Spleen (tissue), 3 donors: ENCODE measurements at regions not wholly inside any gene's neighbourhood (a gene's known extent, or its start where the extent isn't known, plus 50 kb on each side); places are given as distances from the start of the nearest gene placed in this dataset.

Source experiments
- POLR2A ChIP-seq, 3 donors: fragments of 450-650 bp; IDR thresholded peaks; one replicate each; pipeline ENCODE4 v1.5.1; 2017; ENCODE audit warnings: antibody characterized with exemption in 3 of 3, mild to moderate bottlenecking in 1 of 3
- POLR2AphosphoS5 ChIP-seq, 3 donors: sonication (generic); formaldehyde crosslinking; IDR thresholded peaks; one replicate each; pipeline ENCODE4 v1.5.1; 2017; ENCODE audit warnings: antibody characterized with exemption in 3 of 3

DNA sequence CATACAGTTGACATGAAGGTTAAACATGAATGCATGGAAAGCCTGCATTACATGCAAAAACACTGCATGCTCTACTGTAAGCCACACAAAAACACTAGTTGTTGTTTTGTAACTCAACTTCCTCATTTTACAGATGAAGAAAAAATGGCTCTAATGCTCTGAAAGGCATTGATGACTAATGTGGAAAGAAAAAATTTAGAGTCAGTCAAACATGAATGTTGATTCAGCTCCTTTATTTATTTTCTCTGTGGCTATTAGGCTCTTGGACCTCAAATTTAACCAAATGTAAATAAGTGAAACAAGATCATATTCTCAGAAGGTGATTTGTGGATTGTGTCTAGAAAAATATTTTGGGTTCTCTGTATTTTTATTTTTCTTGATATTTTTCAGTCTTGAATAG, 336.7 kb upstream of the ZNF717 start:
- no peak for TF ChIP-seq POLR2A (IDR thresholded peaks at IDR 0.05)
- TF ChIP-seq POLR2AphosphoS5 (IDR thresholded peaks at IDR 0.05), result no peak
